H1 (cell line): ENCODE measurements at regions not wholly inside any gene's neighbourhood (a gene's known extent, or its start where the extent isn't known, plus 50 kb on each side); places are given as distances from the start of the nearest gene placed in this dataset.

Experiments
- ATF3 ChIP-seq: IDR thresholded peaks from 2 replicates; pipeline ENCODE4 v1.6.1; 2011; ENCODE audit warnings: low read depth, mild to moderate bottlenecking, low read length; ENCODE audit not compliant: insufficient read depth
- EZH2 ChIP-seq: fragments of 200-600 bp; sonication (generic); IDR thresholded peaks from 2 replicates; pipeline ENCODE4 v1.7.1; 2012; ENCODE audit warnings: low read depth, mild to moderate bottlenecking, moderate library complexity, low read length, inconsistent platforms; ENCODE audit not compliant: severe bottlenecking
- GABPA ChIP-seq: IDR thresholded peaks from 2 replicates; pipeline ENCODE4 v1.6.1; 2011; ENCODE audit warnings: mild to moderate bottlenecking, low read length, moderate library complexity, borderline replicate concordance; ENCODE audit not compliant: insufficient read depth
- NRF1 ChIP-seq: IDR thresholded peaks from 2 replicates; pipeline ENCODE4 v1.6.1; 2011; ENCODE audit warnings: mild to moderate bottlenecking, low read depth, low read length, improper control_type of control experiment
- SIN3A ChIP-seq, 2 experiments: IDR thresholded peaks in 1 of 2; conservative IDR thresholded peaks in 1 of 2; 2 replicates each; pipeline ENCODE4 v1.6.1; 2011 to 2012; ENCODE audit warnings: low read length in 2 of 2, improper control_type of control experiment in 1 of 2, low read depth in 1 of 2, mild to moderate bottlenecking in 1 of 2
- TAF1 ChIP-seq: IDR thresholded peaks from 2 replicates; pipeline ENCODE4 v1.6.1; 2011; ENCODE audit warnings: mild to moderate bottlenecking, low read depth, low read length
- ZNF274 ChIP-seq: IDR thresholded peaks from 2 replicates; pipeline ENCODE4 v1.7.0; 2012; ENCODE audit warnings: low read length, borderline replicate concordance; ENCODE audit errors: extremely low read depth

GRCh38 chr2:82896117-82896516 lies 1563.0 kb downstream of the SUCLG1 start:
- TF ChIP-seq SIN3A (conservative IDR thresholded peaks at IDR 0.05 in 1 of 2, IDR thresholded peaks at IDR 0.05 in 1 of 2; ENCODE audit: low read depth in 1 of 2, low read length in 2 of 2) (no peak), TAF1 (no peak), ZNF274 (no peak), ATF3 (no peak), NRF1 (no peak), GABPA (no peak), EZH2 (no peak)
